Nephron progenitor cell (in vitro differentiated cells): ENCODE measurements at regions not wholly inside any gene's neighbourhood (a gene's known extent, or its start where the extent isn't known, plus 50 kb on each side); places are given as distances from the start of the nearest gene placed in this dataset.

Experiments
- DNase-seq: peaks from one replicate; pipeline ENCODE4 v3.0.0; 2021
- H3K27ac Mint-ChIP-seq: 2 replicates; pipeline ENCODE4 v1.8.0; 2021; ENCODE audit warnings: mild to moderate bottlenecking, moderate library complexity, mixed read lengths
- H3K27me3 Mint-ChIP-seq: 2 replicates; pipeline ENCODE4 v1.8.0; 2021; ENCODE audit warnings: mild to moderate bottlenecking, low read depth, mixed read lengths; ENCODE audit not compliant: poor library complexity
- H3K36me3 Mint-ChIP-seq: 2 replicates; pipeline ENCODE4 v1.8.0; 2021; ENCODE audit warnings: low read depth, mixed read lengths
- H3K4me1 Mint-ChIP-seq: 2 replicates; pipeline ENCODE4 v1.8.0; 2021; ENCODE audit warnings: mixed read lengths
- H3K4me3 Mint-ChIP-seq: 2 replicates; pipeline ENCODE4 v1.8.0; 2021; ENCODE audit warnings: mild to moderate bottlenecking, moderate library complexity, mixed read lengths
- H3K9me3 Mint-ChIP-seq: 2 replicates; pipeline ENCODE4 v1.8.0; 2021; ENCODE audit warnings: mild to moderate bottlenecking, moderate library complexity, mixed read lengths
- TF ChIP-seq, protein P1 (sequence below): fragments of 200-600 bp; sonication (generic); IDR thresholded peaks from 2 replicates; pipeline ENCODE4 v1.5.0; 2021; ENCODE audit warnings: antibody characterized with exemption

- DNase-seq = no peak
- peaks cover 15% of the 10 kb centered on the region for H3K27me3 Mint-ChIP-seq
- no peak overlapping the region for H3K4me3 Mint-ChIP-seq
- H3K4me1 Mint-ChIP-seq = peaks cover 40% of the 10 kb centered on the region
- no peak overlapping the region for H3K27ac Mint-ChIP-seq
- H3K9me3 Mint-ChIP-seq = no peaks in the 10 kb centered on the region
- TF ChIP-seq, protein P1, sequence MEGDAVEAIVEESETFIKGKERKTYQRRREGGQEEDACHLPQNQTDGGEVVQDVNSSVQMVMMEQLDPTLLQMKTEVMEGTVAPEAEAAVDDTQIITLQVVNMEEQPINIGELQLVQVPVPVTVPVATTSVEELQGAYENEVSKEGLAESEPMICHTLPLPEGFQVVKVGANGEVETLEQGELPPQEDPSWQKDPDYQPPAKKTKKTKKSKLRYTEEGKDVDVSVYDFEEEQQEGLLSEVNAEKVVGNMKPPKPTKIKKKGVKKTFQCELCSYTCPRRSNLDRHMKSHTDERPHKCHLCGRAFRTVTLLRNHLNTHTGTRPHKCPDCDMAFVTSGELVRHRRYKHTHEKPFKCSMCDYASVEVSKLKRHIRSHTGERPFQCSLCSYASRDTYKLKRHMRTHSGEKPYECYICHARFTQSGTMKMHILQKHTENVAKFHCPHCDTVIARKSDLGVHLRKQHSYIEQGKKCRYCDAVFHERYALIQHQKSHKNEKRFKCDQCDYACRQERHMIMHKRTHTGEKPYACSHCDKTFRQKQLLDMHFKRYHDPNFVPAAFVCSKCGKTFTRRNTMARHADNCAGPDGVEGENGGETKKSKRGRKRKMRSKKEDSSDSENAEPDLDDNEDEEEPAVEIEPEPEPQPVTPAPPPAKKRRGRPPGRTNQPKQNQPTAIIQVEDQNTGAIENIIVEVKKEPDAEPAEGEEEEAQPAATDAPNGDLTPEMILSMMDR = no peak
- H3K36me3 Mint-ChIP-seq = no peaks in the 10 kb centered on the region
Measured at GRCh38 chr9:135267191-135267809, 179.8 kb downstream of the OLFM1 start.

DNA sequence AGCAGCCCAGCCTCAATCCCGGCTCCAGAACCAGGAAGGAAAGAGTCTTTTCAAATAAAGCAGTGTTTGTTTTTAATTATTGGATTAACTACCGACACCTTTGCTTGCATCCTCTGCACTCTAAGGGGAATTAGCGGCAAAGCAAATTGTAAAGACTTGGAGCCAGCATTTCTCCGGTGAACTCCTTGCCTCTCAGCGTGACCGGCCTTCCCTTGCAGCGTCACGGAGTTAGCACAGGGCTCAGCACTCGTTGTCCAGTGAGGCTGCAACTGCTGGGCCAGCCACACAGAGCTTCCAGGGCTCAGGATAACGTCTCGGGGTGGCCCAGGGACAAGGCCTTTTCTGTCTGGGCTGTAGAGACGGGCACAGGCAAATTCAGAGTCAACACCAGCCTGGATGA lies 180.6 kb downstream of the OLFM1 start:
- H3K4me3 Mint-ChIP-seq = no peak overlapping the region
- no peaks in the 10 kb centered on the region for H3K36me3 Mint-ChIP-seq
- no peaks in the 10 kb centered on the region for H3K9me3 Mint-ChIP-seq
- peaks cover 40% of the 10 kb centered on the region for H3K4me1 Mint-ChIP-seq
- H3K27ac Mint-ChIP-seq = no peak overlapping the region
- TF ChIP-seq, protein P1 = no peak
- no peak for DNase-seq
- peaks cover 15% of the 10 kb centered on the region for H3K27me3 Mint-ChIP-seq

GRCh38 chr9:135268981-135269380 lies 181.5 kb downstream of the OLFM1 start:
- Mint-ChIP-seq H3K9me3 (no peaks in the 10 kb centered on the region), H3K27me3 (peaks cover 15% of the 10 kb centered on the region), H3K36me3 (no peaks in the 10 kb centered on the region), H3K4me3 (no peak overlapping the region), H3K27ac (no peak overlapping the region), H3K4me1 (peaks cover 40% of the 10 kb centered on the region)
- no peak for DNase-seq
- TF ChIP-seq, protein P1 = no peak

DNA sequence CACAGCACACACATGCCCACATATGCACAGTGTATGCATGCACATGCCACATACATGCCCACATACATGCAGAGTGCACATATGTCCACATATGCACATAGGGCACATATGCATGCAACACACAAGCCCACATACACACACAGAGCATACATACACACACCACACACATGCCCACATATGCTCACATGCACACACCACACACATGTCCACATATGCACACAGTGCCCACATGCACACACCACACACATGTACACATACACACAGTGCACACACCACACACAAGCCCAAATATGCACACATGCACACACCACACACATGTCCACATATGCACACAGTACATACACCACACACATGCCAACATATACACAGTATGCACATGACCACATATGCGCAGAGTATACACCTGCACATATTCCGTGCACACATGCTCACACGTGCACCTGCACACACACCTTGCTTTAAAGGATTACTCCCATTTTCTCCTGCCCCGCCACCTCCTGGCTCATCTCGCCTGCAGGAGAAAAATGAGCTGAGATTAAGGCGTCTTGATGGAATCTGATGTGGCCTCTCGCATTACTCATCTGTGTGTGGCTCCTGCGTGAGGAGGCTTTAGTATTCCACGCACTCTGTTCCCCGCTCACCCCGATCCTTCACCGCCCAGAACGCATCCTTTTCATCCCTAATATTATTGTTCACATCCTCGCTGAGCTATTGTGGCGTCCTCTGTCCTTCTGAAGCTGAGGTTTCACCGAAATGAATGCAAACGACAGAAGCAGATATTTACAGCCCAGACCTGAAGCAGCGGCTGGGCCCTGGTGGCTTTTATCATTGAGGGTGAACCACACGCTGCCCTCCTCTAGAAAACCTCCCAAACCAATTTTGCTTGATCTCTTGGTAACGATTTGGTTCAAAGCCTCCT lies 182.7 kb downstream of the OLFM1 start:
- Mint-ChIP-seq H3K4me1 (peaks cover 40% of the 10 kb centered on the region), H3K36me3 (no peaks in the 10 kb centered on the region), H3K4me3 (no peak overlapping the region), H3K27me3 (peaks cover 19% of the 10 kb centered on the region), H3K27ac (peak overlapping the region; percentile 41), H3K9me3 (no peaks in the 10 kb centered on the region)
- TF ChIP-seq, protein P1 = no peak
- no peak for DNase-seq

GRCh38 chr9:135271425-135271824 lies 184.0 kb downstream of the OLFM1 start:
- TF ChIP-seq, protein P1 = no peak
- Mint-ChIP-seq H3K27ac (no peak overlapping the region), H3K36me3 (no peaks in the 10 kb centered on the region), H3K4me1 (peaks cover 40% of the 10 kb centered on the region), H3K4me3 (no peak overlapping the region), H3K9me3 (no peaks in the 10 kb centered on the region), H3K27me3 (peaks cover 15% of the 10 kb centered on the region)
- no peak for DNase-seq
